GM12864 (cell line): ENCODE measurements at regions not wholly inside any gene's neighbourhood (a gene's known extent, or its start where the extent isn't known, plus 50 kb on each side); places are given as distances from the start of the nearest gene placed in this dataset.

ENCODE experiments used
- DNase-seq: peaks from one replicate; pipeline ENCODE4 v3.0.0-alpha.2; 2011; ENCODE audit warnings: low read depth
- H3K4me3 ChIP-seq: 2 replicates; pipeline ENCODE4 v1.5.1; 2011; ENCODE audit warnings: mild to moderate bottlenecking, low read depth, low read length, control low read depth
- CTCF ChIP-seq: IDR thresholded peaks from 2 replicates; pipeline ENCODE4 v1.5.1; 2011; ENCODE audit warnings: low read depth, mild to moderate bottlenecking, moderate library complexity, low read length, control low read depth, inconsistent platforms; ENCODE audit errors: missing control alignments

GRCh38 chr2:228469721-228470120, 288.2 kb upstream of the SPHKAP start:
- no peak for DNase-seq
- TF ChIP-seq CTCF: no peak
- no peak overlapping the region for H3K4me3 ChIP-seq

DNA sequence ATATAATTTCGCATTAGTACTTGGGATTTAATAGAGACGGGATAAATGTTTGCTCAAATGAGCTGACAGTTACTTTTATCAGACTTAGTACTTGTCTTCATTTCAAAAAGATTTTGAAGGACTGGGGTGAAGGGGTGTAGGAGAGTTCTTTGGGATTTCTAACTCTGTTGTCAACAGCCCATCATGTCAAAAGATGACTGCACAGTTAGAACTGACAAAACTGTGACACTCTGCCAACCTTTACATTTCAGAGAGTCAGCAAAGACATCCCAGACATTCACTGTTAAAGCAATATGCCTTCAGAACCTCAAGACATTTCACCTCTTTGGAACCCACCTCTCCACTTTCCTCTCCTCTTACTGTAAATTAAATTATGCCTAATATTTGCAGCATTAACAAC, 285.4 kb upstream of the SPHKAP start:
- no peak overlapping the region for H3K4me3 ChIP-seq
- no peak for DNase-seq
- TF ChIP-seq CTCF: no peak

- TF ChIP-seq CTCF: no peak
- H3K4me3 ChIP-seq: no peak overlapping the region
- DNase-seq: no peak
Observed at GRCh38 chr2:228465408-228465807, 283.9 kb upstream of the SPHKAP start.

GRCh38 chr2:228458364-228458763, 276.9 kb upstream of the SPHKAP start:
- no peak overlapping the region for H3K4me3 ChIP-seq
- no peak for TF ChIP-seq CTCF
- no peak for DNase-seq

- H3K4me3 ChIP-seq: no peak overlapping the region
- TF ChIP-seq CTCF: no peak
- DNase-seq: no peak
Observed at GRCh38 chr2:228447266-228447915, 265.9 kb upstream of the SPHKAP start.

DNA sequence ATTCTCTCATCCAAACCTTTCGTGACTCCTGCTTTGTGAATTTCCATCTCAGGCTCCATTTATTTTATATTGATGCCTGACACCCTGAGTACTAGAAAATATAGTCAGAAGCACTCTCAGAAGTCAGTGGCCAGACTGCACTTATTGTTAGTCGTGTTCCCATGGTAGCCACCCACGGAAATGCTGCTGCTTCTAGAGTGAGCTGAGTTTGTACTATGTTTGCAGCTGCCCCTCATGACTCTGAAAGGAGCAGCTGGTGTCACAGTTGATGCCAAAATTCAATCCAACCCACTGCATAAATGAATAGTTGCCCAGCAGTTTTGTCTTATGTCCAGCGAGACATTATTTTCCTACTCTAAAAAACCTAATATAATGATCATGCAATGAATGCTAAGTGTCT, 265.2 kb upstream of the SPHKAP start:
- no peak for TF ChIP-seq CTCF
- no peak for DNase-seq
- H3K4me3 ChIP-seq: no peak overlapping the region

- no peak overlapping the region for H3K4me3 ChIP-seq
- no peak for TF ChIP-seq CTCF
- DNase-seq: no peak
Observed at GRCh38 chr2:228444161-228444560, 262.7 kb upstream of the SPHKAP start.
